ENCODE measurements at regions not wholly inside any gene's neighbourhood (a gene's known extent, or its start where the extent isn't known, plus 50 kb on each side); places are given as distances from the start of the nearest gene placed in this dataset.
A peak's percentile ranks its signal among the peaks of the same experiment; 100 is the strongest.

GRCh38 chr2:81481242-81481993 lies 1176.9 kb upstream of the LRRTM1 start:
- Mint-ChIP-seq H3K27ac (no peak overlapping the region), H3K9me3 (peaks cover 4% of the 10 kb centered on the region), H3K4me1 (ENCODE audit: unreplicated experiment) (no peaks in the 10 kb centered on the region), H3K36me3 (no peaks in the 10 kb centered on the region), H3K4me3 (no peak overlapping the region), H3K27me3 (no peaks in the 10 kb centered on the region)
- no peak for DNase-seq (ENCODE audit: extremely low spot score, unreplicated experiment)
- TF ChIP-seq CTCF (conservative IDR thresholded peaks at IDR 0.05) = no peak

GRCh38 chr2:81467096-81467495 lies 1162.5 kb upstream of the LRRTM1 start:
- DNase-seq (ENCODE audit: extremely low spot score, unreplicated experiment) = no peak
- Mint-ChIP-seq H3K9me3 (peaks cover 5% of the 10 kb centered on the region), H3K27ac (no peak overlapping the region), H3K4me3 (no peak overlapping the region), H3K27me3 (no peaks in the 10 kb centered on the region), H3K4me1 (ENCODE audit: unreplicated experiment) (peaks cover 3% of the 10 kb centered on the region), H3K36me3 (no peaks in the 10 kb centered on the region)
- no peak for TF ChIP-seq CTCF (conservative IDR thresholded peaks at IDR 0.05)

GRCh38 chr2:81462420-81462819 lies 1157.9 kb upstream of the LRRTM1 start:
- peaks cover 5% of the 10 kb centered on the region for H3K9me3 Mint-ChIP-seq
- no peak for DNase-seq (ENCODE audit: extremely low spot score, unreplicated experiment)
- H3K4me3 Mint-ChIP-seq = peak overlapping the region; percentile 18
- TF ChIP-seq CTCF (conservative IDR thresholded peaks at IDR 0.05) = no peak
- H3K27ac Mint-ChIP-seq = no peak overlapping the region
- no peaks in the 10 kb centered on the region for H3K27me3 Mint-ChIP-seq
- peaks cover 3% of the 10 kb centered on the region for H3K4me1 Mint-ChIP-seq (ENCODE audit: unreplicated experiment)
- H3K36me3 Mint-ChIP-seq = no peaks in the 10 kb centered on the region

GRCh38 chr2:81445176-81445575 lies 1140.6 kb upstream of the LRRTM1 start:
- Mint-ChIP-seq H3K36me3 (no peaks in the 10 kb centered on the region), H3K27ac (peak overlapping the region; percentile 44), H3K4me3 (peak overlapping the region; percentile 1), H3K4me1 (ENCODE audit: unreplicated experiment) (no peaks in the 10 kb centered on the region), H3K27me3 (no peaks in the 10 kb centered on the region), H3K9me3 (peaks cover 8% of the 10 kb centered on the region)
- no peak for TF ChIP-seq CTCF (conservative IDR thresholded peaks at IDR 0.05)
- DNase-seq (ENCODE audit: extremely low spot score, unreplicated experiment) = no peak

GRCh38 chr2:81437456-81438000 lies 1133.0 kb upstream of the LRRTM1 start:
- Mint-ChIP-seq H3K4me3 (no peak overlapping the region), H3K36me3 (no peaks in the 10 kb centered on the region), H3K27ac (no peak overlapping the region), H3K4me1 (ENCODE audit: unreplicated experiment) (no peaks in the 10 kb centered on the region), H3K9me3 (no peaks in the 10 kb centered on the region), H3K27me3 (no peaks in the 10 kb centered on the region)
- TF ChIP-seq CTCF (conservative IDR thresholded peaks at IDR 0.05) = no peak
- no peak for DNase-seq (ENCODE audit: extremely low spot score, unreplicated experiment)
